Gastroesophageal sphincter (tissue), 4 donors: ENCODE measurements at regions not wholly inside any gene's neighbourhood (a gene's known extent, or its start where the extent isn't known, plus 50 kb on each side); places are given as distances from the start of the nearest gene placed in this dataset.

Source experiments
- ATAC-seq: fragments of 150-250 bp; one replicate; pipeline ENCODE4 v1.9.1; 2016; ENCODE audit warnings: mild to moderate bottlenecking, moderate library complexity
- H3K27ac ChIP-seq, 4 donors: fragments of 200-600 bp; sonication (generic) in 3 of 4; 1 replicate in 3 of 4; 2 replicates in 1 of 4; pipeline ENCODE4 v1.5.1; 2016 to 2019
- H3K27me3 ChIP-seq: fragments of 200-600 bp; sonication (generic); one replicate; pipeline ENCODE4 v1.5.1; 2019
- H3K36me3 ChIP-seq, 2 donors: fragments of 200-600 bp; sonication (generic); one replicate each; pipeline ENCODE4 v1.5.1; 2019; ENCODE audit warnings: control low read depth in 1 of 2
- H3K4me1 ChIP-seq, 3 donors: fragments of 200-600 bp; sonication (generic); 1 replicate in 2 of 3; 2 replicates in 1 of 3; pipeline ENCODE4 v1.5.1; 2016 to 2019; ENCODE audit warnings: control low read depth in 2 of 3
- H3K4me3 ChIP-seq, 2 donors: fragments of 200-600 bp; sonication (generic); one replicate each; pipeline ENCODE4 v1.5.1; 2019; ENCODE audit warnings: mild to moderate bottlenecking in 1 of 2, moderate library complexity in 1 of 2
- H3K9me3 ChIP-seq, 3 donors: fragments of 200-600 bp; sonication (generic); one replicate each; pipeline ENCODE4 v1.5.1; 2017 to 2019; ENCODE audit warnings: control low read depth in 2 of 3
- EP300 ChIP-seq: sonication (generic); formaldehyde crosslinking; IDR thresholded peaks from one replicate; pipeline ENCODE4 v1.6.1; 2017; ENCODE audit warnings: antibody characterized with exemption, mild to moderate bottlenecking
- POLR2A ChIP-seq, 2 donors: fragments of 450-650 bp; IDR thresholded peaks; one replicate each; pipeline ENCODE4 v1.6.1; 2017; ENCODE audit warnings: antibody characterized with exemption in 2 of 2, mild to moderate bottlenecking in 2 of 2, moderate library complexity in 1 of 2
- POLR2AphosphoS5 ChIP-seq: sonication (generic); formaldehyde crosslinking; IDR thresholded peaks from one replicate; pipeline ENCODE4 v1.6.1; 2017; ENCODE audit warnings: antibody characterized with exemption
- WGBS, 2 donors: methylation state at CpG; one replicate each; pipeline ENCODE4 v1.1.5; 2018; ENCODE audit warnings: low coverage in 1 of 2; 5-methylcytosine and 5-hydroxymethylcytosine counted together
- TF ChIP-seq, protein P1 (sequence below), 4 experiments: fragments of 200-600 bp in 2 of 4; fragments of 450-650 bp in 2 of 4; sonication (generic) in 1 of 4; IDR thresholded peaks; one replicate each; pipeline ENCODE4 v1.5.1; 2017 to 2019; ENCODE audit warnings: antibody characterized with exemption in 4 of 4, mild to moderate bottlenecking in 2 of 4, moderate library complexity in 2 of 4

DNA sequence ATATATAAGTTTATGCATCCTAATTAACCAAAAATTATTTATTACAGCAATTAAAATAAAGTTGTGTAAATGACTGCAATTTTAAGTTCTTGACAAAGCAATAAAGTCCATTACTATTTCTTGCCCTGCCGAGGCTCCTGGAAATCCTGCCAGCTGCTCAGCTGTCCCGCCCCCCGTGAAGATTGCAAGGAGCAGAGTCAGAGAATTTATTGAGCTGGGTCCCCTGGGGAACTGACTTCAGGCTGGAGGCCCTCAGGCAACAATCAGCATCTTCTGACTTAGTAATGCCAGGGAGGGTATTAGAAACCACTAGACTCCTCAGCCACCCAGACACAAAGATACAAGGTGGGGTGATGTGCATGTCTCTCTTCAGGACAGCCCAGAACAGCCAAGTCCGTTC lies 92.3 kb downstream of the EDN3 start:
- WGBS, 2 donors = 40 to 51% methylated on average over 4 of the region's 4 CpGs
- no peaks in the 10 kb centered on the region for H3K4me1 ChIP-seq
- H3K4me3 ChIP-seq = no peak overlapping the region
- peaks cover 65% of the 10 kb centered on the region for H3K27me3 ChIP-seq
- peaks cover 0 to 10% (median 0%) of the 10 kb centered on the region in 3 donors for H3K9me3 ChIP-seq
- no peak overlapping the region for H3K27ac ChIP-seq
- no peak for ATAC-seq
- TF ChIP-seq POLR2A (IDR thresholded peaks at IDR 0.05) (no peak), POLR2AphosphoS5 (no peak), EP300 (no peak)
- TF ChIP-seq, protein P1, sequence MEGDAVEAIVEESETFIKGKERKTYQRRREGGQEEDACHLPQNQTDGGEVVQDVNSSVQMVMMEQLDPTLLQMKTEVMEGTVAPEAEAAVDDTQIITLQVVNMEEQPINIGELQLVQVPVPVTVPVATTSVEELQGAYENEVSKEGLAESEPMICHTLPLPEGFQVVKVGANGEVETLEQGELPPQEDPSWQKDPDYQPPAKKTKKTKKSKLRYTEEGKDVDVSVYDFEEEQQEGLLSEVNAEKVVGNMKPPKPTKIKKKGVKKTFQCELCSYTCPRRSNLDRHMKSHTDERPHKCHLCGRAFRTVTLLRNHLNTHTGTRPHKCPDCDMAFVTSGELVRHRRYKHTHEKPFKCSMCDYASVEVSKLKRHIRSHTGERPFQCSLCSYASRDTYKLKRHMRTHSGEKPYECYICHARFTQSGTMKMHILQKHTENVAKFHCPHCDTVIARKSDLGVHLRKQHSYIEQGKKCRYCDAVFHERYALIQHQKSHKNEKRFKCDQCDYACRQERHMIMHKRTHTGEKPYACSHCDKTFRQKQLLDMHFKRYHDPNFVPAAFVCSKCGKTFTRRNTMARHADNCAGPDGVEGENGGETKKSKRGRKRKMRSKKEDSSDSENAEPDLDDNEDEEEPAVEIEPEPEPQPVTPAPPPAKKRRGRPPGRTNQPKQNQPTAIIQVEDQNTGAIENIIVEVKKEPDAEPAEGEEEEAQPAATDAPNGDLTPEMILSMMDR (IDR thresholded peaks at IDR 0.05) = no peak
- H3K36me3 ChIP-seq = no peaks in the 10 kb centered on the region

- Histone ChIP-seq H3K9me3 (peaks cover 0 to 10% (median 0%) of the 10 kb centered on the region in 3 donors), H3K27ac (no peak overlapping the region), H3K4me1 (no peaks in the 10 kb centered on the region), H3K4me3 (no peak overlapping the region), H3K27me3 (peaks cover 69% of the 10 kb centered on the region), H3K36me3 (no peaks in the 10 kb centered on the region)
- WGBS, 2 donors = 80 to 84% methylated on average over 3 of the region's 3 CpGs
- TF ChIP-seq POLR2AphosphoS5 (no peak), EP300 (no peak), POLR2A (IDR thresholded peaks at IDR 0.05) (no peak)
- TF ChIP-seq, protein P1 (IDR thresholded peaks at IDR 0.05) = no peak
- no peak for ATAC-seq
Observed at GRCh38 chr20:59393142-59393541, 92.7 kb downstream of the EDN3 start.

DNA sequence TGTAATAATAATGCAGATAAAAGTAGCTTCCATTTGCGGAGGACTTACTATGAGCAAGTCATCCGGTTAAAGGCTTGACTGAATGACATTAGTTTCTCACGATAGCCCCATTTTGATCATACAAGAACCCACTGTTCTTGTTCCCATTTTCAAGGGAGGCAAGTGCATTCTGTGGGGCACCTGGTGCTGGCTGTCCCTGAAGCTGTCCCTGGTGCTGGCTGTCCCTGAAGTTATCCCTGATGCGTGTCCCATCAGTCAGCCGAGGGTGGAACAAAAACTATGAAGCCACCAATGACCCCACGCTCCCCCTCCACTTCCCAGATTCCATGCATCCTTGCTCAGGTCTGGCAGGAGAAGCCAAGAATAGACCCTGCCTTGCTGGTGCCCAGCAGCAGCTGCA lies 95.3 kb downstream of the EDN3 start:
- Histone ChIP-seq H3K27ac (no peak overlapping the region), H3K36me3 (no peaks in the 10 kb centered on the region), H3K4me3 (no peak overlapping the region), H3K9me3 (no peaks in the 10 kb centered on the region), H3K4me1 (no peaks in the 10 kb centered on the region), H3K27me3 (peaks cover 75% of the 10 kb centered on the region)
- TF ChIP-seq EP300 (no peak), POLR2A (IDR thresholded peaks at IDR 0.05) (no peak), POLR2AphosphoS5 (no peak)
- TF ChIP-seq, protein P1 (IDR thresholded peaks at IDR 0.05) = no peak
- whole genome bisulfite sequencing, 2 donors = 80 to 100% methylated on average over 1 to 3 of the region's 6 CpGs
- no peak for ATAC-seq

GRCh38 chr20:59398537-59399205 lies 98.3 kb downstream of the EDN3 start:
- H3K9me3 ChIP-seq = no peaks in the 10 kb centered on the region
- WGBS, 2 donors = 24 to 61% methylated on average over 7 of the region's 12 CpGs
- TF ChIP-seq EP300 = no peak
- TF ChIP-seq POLR2AphosphoS5 = no peak
- TF ChIP-seq, protein P1 (IDR thresholded peaks at IDR 0.05) = no peak
- no peak for TF ChIP-seq POLR2A (IDR thresholded peaks at IDR 0.05)

DNA sequence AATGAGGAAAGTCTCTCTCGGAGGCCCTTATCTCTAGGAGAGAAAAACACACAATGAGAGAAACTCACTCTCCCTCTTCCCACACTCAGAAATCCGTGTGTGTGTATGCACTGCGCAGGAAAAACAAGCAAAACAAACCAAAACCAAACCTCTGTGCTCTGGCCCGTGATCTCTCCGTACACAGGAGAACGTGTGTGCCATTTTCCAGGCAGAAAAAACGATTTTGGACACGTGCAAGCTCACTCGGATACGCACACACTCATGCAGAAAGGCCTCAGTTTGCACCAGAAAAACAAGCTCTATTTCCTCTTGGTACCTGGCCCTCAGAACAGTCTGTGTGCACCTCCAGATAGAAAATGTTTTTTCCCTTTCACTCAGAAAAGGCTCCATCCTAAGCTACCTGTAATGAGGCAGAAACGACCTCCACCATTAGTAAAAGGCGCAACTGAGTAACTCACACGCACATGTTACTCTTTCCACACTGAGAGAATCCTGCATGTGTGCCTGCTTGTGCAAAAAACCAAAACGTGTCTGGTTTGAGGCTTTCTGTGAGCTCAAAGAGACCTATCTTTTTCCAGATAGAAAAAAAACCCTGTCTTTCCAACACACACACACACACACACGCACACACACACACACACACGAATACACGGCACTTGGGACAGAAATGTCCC lies 99.2 kb downstream of the EDN3 start:
- ATAC-seq = no peak
- WGBS, 2 donors = 60 to 83% methylated on average over 4 to 5 of the region's 17 CpGs
- Histone ChIP-seq H3K27me3 (peaks cover 88% of the 10 kb centered on the region), H3K4me1 (peaks cover 0 to 19% (median 9%) of the 10 kb centered on the region in 3 donors), H3K9me3 (no peaks in the 10 kb centered on the region), H3K4me3 (no peak overlapping the region), H3K27ac (no peak overlapping the region), H3K36me3 (no peaks in the 10 kb centered on the region)
- TF ChIP-seq, protein P1 (IDR thresholded peaks at IDR 0.05) = no peak
- no peak for TF ChIP-seq EP300
- no peak for TF ChIP-seq POLR2A (IDR thresholded peaks at IDR 0.05)
- TF ChIP-seq POLR2AphosphoS5 = no peak

More at GRCh38 chr20:59398537-59399205, 98.3 kb downstream of the EDN3 start:
- Histone ChIP-seq H3K36me3 (no peaks in the 10 kb centered on the region), H3K27me3 (peaks cover 85% of the 10 kb centered on the region), H3K4me3 (no peak overlapping the region), H3K4me1 (peaks cover 0 to 11% (median 5%) of the 10 kb centered on the region in 3 donors), H3K27ac (no peak overlapping the region)
- no peak for ATAC-seq
